Lower leg skin (tissue), 3 donors: ENCODE measurements at regions not wholly inside any gene's neighbourhood (a gene's known extent, or its start where the extent isn't known, plus 50 kb on each side); places are given as distances from the start of the nearest gene placed in this dataset.

Experiments used
- CTCF ChIP-seq, 3 donors: fragments of 450-650 bp; IDR thresholded peaks; one replicate each; pipeline ENCODE4 v1.5.1; 2016; ENCODE audit warnings: antibody characterized with exemption in 3 of 3, mild to moderate bottlenecking in 3 of 3, moderate library complexity in 2 of 3
- POLR2A ChIP-seq, 2 donors: fragments of 450-650 bp; IDR thresholded peaks; one replicate each; pipeline ENCODE4 v1.6.1; 2016 to 2017; ENCODE audit warnings: antibody characterized with exemption in 2 of 2, mild to moderate bottlenecking in 1 of 2, moderate library complexity in 1 of 2

DNA sequence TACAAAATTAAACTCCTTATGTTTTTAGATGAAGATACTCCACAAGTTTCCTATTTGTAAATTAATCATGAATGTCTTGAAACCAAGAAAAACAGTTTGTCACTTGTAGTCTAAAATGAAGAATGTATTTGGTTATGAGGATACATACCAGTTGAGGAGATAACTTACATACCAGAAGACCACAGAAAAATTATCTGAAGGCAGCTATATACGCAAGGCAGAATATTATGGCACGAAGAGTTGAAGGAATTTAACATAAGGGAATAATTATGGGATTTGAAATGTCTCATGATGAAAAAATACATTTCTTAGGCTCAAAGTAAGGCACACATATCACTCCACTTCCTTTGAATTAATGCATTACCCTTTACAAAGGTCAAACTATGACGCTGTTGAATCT, 73.3 kb downstream of the IFI44 start:
- TF ChIP-seq CTCF (IDR thresholded peaks at IDR 0.05), result no peak
- TF ChIP-seq POLR2A (IDR thresholded peaks at IDR 0.05), result no peak
